ENCODE measurements at regions not wholly inside any gene's neighbourhood (a gene's known extent, or its start where the extent isn't known, plus 50 kb on each side); places are given as distances from the start of the nearest gene placed in this dataset.

DNA sequence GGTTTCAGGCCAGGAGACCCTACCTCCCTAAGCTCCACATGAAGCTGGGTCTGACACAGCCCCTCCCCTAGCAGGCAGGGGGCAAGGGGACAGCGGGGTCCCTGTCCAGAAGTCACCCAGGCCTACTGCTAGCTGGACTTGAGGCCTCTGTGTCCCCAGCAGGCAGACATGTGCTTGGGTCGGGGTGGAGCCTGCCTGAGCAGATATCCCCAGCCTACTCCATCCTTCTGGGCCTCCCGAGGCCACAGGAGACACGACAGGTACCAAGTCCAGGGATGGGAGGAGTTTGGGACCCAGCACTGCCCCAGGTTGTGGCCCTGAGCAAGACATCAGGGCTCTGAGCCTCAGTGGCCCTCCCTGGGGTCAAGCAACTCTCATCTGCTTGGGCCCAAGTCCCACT is 105.2 kb upstream of the EIF5 start:
- TF ChIP-seq, protein P1, sequence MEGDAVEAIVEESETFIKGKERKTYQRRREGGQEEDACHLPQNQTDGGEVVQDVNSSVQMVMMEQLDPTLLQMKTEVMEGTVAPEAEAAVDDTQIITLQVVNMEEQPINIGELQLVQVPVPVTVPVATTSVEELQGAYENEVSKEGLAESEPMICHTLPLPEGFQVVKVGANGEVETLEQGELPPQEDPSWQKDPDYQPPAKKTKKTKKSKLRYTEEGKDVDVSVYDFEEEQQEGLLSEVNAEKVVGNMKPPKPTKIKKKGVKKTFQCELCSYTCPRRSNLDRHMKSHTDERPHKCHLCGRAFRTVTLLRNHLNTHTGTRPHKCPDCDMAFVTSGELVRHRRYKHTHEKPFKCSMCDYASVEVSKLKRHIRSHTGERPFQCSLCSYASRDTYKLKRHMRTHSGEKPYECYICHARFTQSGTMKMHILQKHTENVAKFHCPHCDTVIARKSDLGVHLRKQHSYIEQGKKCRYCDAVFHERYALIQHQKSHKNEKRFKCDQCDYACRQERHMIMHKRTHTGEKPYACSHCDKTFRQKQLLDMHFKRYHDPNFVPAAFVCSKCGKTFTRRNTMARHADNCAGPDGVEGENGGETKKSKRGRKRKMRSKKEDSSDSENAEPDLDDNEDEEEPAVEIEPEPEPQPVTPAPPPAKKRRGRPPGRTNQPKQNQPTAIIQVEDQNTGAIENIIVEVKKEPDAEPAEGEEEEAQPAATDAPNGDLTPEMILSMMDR (IDR thresholded peaks at IDR 0.05): no peak
- TF ChIP-seq POLR2A (IDR thresholded peaks at IDR 0.05): no peak
- TF ChIP-seq POLR2AphosphoS5 (IDR thresholded peaks at IDR 0.05): no peak
